NT2/D1 (cell line): ENCODE measurements at regions not wholly inside any gene's neighbourhood (a gene's known extent, or its start where the extent isn't known, plus 50 kb on each side); places are given as distances from the start of the nearest gene placed in this dataset.

Experiments
- YY1 ChIP-seq: IDR thresholded peaks from 2 replicates; pipeline ENCODE4 v1.6.1; 2011; ENCODE audit not compliant: insufficient read length, insufficient read depth
- ZNF274 ChIP-seq: IDR thresholded peaks from 2 replicates; pipeline ENCODE4 v1.6.1; 2011; ENCODE audit warnings: mild to moderate bottlenecking, low read depth, low read length

DNA sequence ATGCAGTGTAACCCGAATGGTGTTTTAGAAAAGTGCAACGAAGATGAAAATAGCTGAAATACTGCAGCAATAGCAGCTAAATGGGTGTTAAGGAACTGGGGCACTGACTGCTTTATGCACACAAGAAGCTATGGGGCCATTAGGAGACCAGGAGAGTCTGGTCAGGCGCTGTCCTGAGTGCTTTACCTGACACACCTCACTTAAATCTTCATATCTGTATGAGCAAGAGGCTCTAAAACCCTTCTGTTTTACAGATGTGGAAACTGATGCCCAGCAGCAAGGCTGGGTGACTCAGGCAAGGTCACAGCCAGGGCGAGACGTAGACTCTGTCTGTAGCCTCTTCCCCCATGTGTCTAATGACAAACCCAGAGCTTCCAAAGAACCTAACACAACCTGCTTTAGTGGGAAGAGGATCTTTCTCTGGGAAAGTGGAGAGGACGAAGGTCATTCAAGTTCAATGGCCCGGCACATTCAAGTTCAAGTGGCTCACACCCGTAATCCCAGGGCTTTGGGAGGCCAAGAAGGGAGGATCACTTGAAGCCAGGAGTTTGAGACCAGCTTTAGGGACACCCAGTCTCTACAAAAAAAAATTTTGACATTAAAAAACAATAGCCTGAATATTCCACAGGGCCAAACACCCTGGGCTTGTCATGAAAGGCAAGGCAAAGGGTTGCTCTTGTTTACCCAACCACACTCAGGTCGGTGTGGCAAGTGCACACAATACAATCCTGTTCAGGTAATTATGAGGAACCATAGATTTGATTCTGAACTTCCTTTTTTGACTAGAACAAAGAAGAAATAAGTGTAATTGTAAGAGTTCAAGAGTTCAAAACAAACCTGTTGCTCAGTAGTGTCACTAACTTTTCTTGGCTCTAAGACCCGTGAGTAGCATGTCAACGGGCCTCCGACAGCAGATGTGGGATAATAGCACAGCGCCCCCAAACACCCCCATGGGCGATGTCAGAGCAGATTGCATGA, 53.7 kb upstream of the KLF6 start:
- TF ChIP-seq ZNF274 (no peak), YY1 (no peak)
